ENCODE measurements at regions not wholly inside any gene's neighbourhood (a gene's known extent, or its start where the extent isn't known, plus 50 kb on each side); places are given as distances from the start of the nearest gene placed in this dataset.

DNA sequence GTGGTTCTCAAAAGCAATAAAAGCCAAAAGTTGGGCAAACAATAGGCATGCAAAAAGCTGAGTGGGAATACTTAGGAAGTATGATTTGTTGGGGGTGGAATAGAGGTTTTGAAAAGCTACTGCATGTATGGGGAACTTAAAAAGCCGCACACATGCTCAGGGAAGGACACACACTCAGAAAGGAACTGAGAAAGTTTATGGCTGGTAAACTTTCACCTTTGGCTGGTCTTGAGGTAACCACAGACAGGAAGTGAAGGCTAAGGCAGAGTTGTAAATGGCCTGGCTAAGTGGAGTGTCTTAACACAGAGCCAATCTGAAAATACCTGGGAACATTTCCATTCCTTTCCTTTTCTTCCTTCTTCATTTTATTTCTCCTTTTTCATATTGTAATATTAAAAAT, 134.5 kb upstream of the EXOC2 start:
- DNase-seq, result no peak
- Mint-ChIP-seq H3K4me3 (no peak overlapping the region), H3K27ac (no peak overlapping the region), H3K27me3 (ENCODE audit: low read depth in 3 of 3) (peaks cover 2 to 4% (median 3%) of the 10 kb centered on the region in 3 donors), H3K36me3 (no peaks in the 10 kb centered on the region), H3K9me3 (peaks cover 8 to 37% (median 22%) of the 10 kb centered on the region in 7 donors), H3K4me1 (no peaks in the 10 kb centered on the region)
- Histone ChIP-seq H3K27ac (ENCODE audit: low read depth in 1 of 2, low read length in 2 of 2) (no peak overlapping the region), H3K4me2 (replicated peaks; ENCODE audit: extremely low read depth, low read length, poor library complexity, severe bottlenecking) (no peak overlapping the region), H3K4me3 (replicated peaks in 1 of 3; ENCODE audit: low read depth in 2 of 3, low read length in 3 of 3) (no peak overlapping the region), H3K27me3 (ENCODE audit: control insufficient read depth in 2 of 2, insufficient read depth in 2 of 2, low read length in 2 of 2) (no peaks in the 10 kb centered on the region), H3K79me2 (ENCODE audit: insufficient read depth, low read length) (no peaks in the 10 kb centered on the region), H3K9me3 (replicated peaks in 1 of 2; ENCODE audit: control insufficient read depth in 1 of 2, insufficient read depth in 1 of 2, low read length in 2 of 2) (peaks cover 7 to 9% of the 10 kb centered on the region in 2 donors), H4K20me1 (ENCODE audit: insufficient read depth, low read length) (no peaks in the 10 kb centered on the region), H3K9ac (ENCODE audit: insufficient read depth, low read length, poor library complexity, severe bottlenecking) (no peak overlapping the region), H3K36me3 (replicated peaks in 1 of 2; ENCODE audit: control insufficient read depth in 1 of 2, insufficient read depth in 2 of 2, low read length in 2 of 2) (no peaks in the 10 kb centered on the region), H3K4me1 (ENCODE audit: control insufficient read depth in 1 of 2, insufficient read depth in 2 of 2, low read length in 2 of 2) (no peaks in the 10 kb centered on the region), H2AFZ (ENCODE audit: insufficient read depth, low read depth, low read length, poor library complexity, severe bottlenecking) (no peak overlapping the region)
- intact Hi-C loops (cut with micrococcal nuclease), result no loop called here
- TF ChIP-seq, protein P1, sequence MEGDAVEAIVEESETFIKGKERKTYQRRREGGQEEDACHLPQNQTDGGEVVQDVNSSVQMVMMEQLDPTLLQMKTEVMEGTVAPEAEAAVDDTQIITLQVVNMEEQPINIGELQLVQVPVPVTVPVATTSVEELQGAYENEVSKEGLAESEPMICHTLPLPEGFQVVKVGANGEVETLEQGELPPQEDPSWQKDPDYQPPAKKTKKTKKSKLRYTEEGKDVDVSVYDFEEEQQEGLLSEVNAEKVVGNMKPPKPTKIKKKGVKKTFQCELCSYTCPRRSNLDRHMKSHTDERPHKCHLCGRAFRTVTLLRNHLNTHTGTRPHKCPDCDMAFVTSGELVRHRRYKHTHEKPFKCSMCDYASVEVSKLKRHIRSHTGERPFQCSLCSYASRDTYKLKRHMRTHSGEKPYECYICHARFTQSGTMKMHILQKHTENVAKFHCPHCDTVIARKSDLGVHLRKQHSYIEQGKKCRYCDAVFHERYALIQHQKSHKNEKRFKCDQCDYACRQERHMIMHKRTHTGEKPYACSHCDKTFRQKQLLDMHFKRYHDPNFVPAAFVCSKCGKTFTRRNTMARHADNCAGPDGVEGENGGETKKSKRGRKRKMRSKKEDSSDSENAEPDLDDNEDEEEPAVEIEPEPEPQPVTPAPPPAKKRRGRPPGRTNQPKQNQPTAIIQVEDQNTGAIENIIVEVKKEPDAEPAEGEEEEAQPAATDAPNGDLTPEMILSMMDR (IDR thresholded peaks at IDR 0.05), result no peak
- WGBS (ENCODE audit: insufficient coverage), result 60% methylated on average over 1 of the region's 1 CpG

DNA sequence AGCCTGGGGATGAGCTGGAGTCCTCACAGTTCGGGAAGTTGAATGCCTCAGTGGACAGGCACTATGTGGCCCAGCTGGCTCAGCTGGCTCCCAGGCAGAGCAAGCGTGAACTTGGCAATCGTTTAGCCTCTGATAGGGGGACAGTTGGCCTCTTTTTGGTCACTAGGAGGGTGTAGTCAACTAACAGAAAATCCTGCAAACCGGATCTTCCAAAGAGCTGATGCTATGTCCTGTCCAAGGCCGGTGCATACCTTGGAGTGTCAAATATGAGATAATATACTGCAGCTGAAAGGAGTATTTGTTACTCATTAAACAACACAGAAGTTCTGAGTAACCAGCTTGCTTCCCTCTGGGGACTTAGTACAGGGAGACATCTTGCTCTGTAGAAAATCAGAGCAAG, 126.2 kb upstream of the EXOC2 start:
- peaks cover 9 to 13% of the 10 kb centered on the region in 2 donors for H3K4me1 ChIP-seq (ENCODE audit: control insufficient read depth in 1 of 2, insufficient read depth in 2 of 2, low read length in 2 of 2)
- WGBS (ENCODE audit: insufficient coverage), result 78% methylated on average over 3 of the region's 5 CpGs
- Mint-ChIP-seq H3K4me3 (no peak overlapping the region), H3K27me3 (ENCODE audit: low read depth in 3 of 3) (peaks cover 7 to 10% (median 7%) of the 10 kb centered on the region in 3 donors), H3K36me3 (no peaks in the 10 kb centered on the region), H3K4me1 (peaks cover 16% of the 10 kb centered on the region), H3K9me3 (peaks cover 0 to 2% (median 0%) of the 10 kb centered on the region in 7 donors), H3K27ac (no peak overlapping the region)
- H4K20me1 ChIP-seq (ENCODE audit: insufficient read depth, low read length), result no peaks in the 10 kb centered on the region
- no peak overlapping the region for H2AFZ ChIP-seq (ENCODE audit: insufficient read depth, low read depth, low read length, poor library complexity, severe bottlenecking)
- no peaks in the 10 kb centered on the region for H3K79me2 ChIP-seq (ENCODE audit: insufficient read depth, low read length)
- peaks cover 0 to 6% of the 10 kb centered on the region in 2 donors for H3K27me3 ChIP-seq (ENCODE audit: control insufficient read depth in 2 of 2, insufficient read depth in 2 of 2, low read length in 2 of 2)
- H3K27ac ChIP-seq (ENCODE audit: low read depth in 1 of 2, low read length in 2 of 2), result no peak overlapping the region
- no peaks in the 10 kb centered on the region for H3K9me3 ChIP-seq (replicated peaks in 1 of 2; ENCODE audit: control insufficient read depth in 1 of 2, insufficient read depth in 1 of 2, low read length in 2 of 2)
- intact Hi-C loops (cut with micrococcal nuclease), result no loop called here
- TF ChIP-seq, protein P1 (IDR thresholded peaks at IDR 0.05), result no peak
- DNase-seq, result no peak
- no peak overlapping the region for H3K4me2 ChIP-seq (replicated peaks; ENCODE audit: extremely low read depth, low read length, poor library complexity, severe bottlenecking)
- H3K36me3 ChIP-seq (replicated peaks in 1 of 2; ENCODE audit: control insufficient read depth in 1 of 2, insufficient read depth in 2 of 2, low read length in 2 of 2), result no peaks in the 10 kb centered on the region
- no peak overlapping the region for H3K4me3 ChIP-seq (replicated peaks in 1 of 3; ENCODE audit: low read depth in 2 of 3, low read length in 3 of 3)
- no peak overlapping the region for H3K9ac ChIP-seq (ENCODE audit: insufficient read depth, low read length, poor library complexity, severe bottlenecking)
